H1 (cell line): ENCODE measurements at regions not wholly inside any gene's neighbourhood (a gene's known extent, or its start where the extent isn't known, plus 50 kb on each side); places are given as distances from the start of the nearest gene placed in this dataset.

Experiments
- CTCF ChIA-PET: fragments of 300-600 bp; sonication (Branson Sonifier 250); formaldehyde crosslinking; loops from one replicate; lab custom pipeline; 2021; ENCODE audit not compliant: partially characterized antibody; lab: Charles Lee
- POLR2A ChIA-PET: fragments of 300-600 bp; sonication (Branson Sonifier 250); formaldehyde crosslinking; loops from one replicate; lab custom pipeline; 2021; ENCODE audit warnings: inconsistent platforms; ENCODE audit not compliant: partially characterized antibody; lab: Charles Lee
- DNase-seq, 2 experiments: peaks; one replicate each; pipeline versions ENCODE4 v3.0.0 to v3.0.0-alpha.2; 2010 to 2022; ENCODE audit warnings: low spot score in 2 of 2, low read depth in 1 of 2, mixed read lengths in 1 of 2
- FAIRE-seq: peaks from 2 replicates; lab custom pipeline; 2011; peaks lifted over from hg19 to GRCh38; lab: Jason Lieb, UNC
- H2AFZ ChIP-seq: 2 replicates; pipeline ENCODE4 v1.8.1; 2012; ENCODE audit warnings: low read length, inconsistent platforms
- H2AK5ac ChIP-seq: 2 replicates; pipeline ENCODE4 v1.6.1; 2013; ENCODE audit warnings: low read depth, low read length
- H2BK120ac ChIP-seq: replicated peaks from 2 replicates; pipeline ENCODE3; 2013; ENCODE audit warnings: low read depth, low read length, inconsistent platforms
- H2BK12ac ChIP-seq: 2 replicates; pipeline ENCODE4 v1.6.1; 2013; ENCODE audit warnings: low read depth, low read length
- H2BK15ac ChIP-seq: 2 replicates; pipeline ENCODE4 v1.6.1; 2013; ENCODE audit warnings: low read length
- H2BK20ac ChIP-seq: 2 replicates; pipeline ENCODE4 v1.6.1; 2013; ENCODE audit warnings: low read length
- H2BK5ac ChIP-seq: 2 replicates; pipeline ENCODE4 v1.6.1; 2013; ENCODE audit warnings: low read depth, low read length
- H3K14ac ChIP-seq: 2 replicates; pipeline ENCODE4 v1.6.1; 2013; ENCODE audit warnings: inconsistent platforms; ENCODE audit not compliant: insufficient read length
- H3K18ac ChIP-seq: 2 replicates; pipeline ENCODE4 v1.6.1; 2013; ENCODE audit warnings: low read length; ENCODE audit errors: extremely low read depth
- H3K23ac ChIP-seq: 2 replicates; pipeline ENCODE4 v1.6.1; 2013; ENCODE audit warnings: inconsistent platforms; ENCODE audit not compliant: insufficient read length
- H3K23me2 ChIP-seq: 2 replicates; pipeline ENCODE4 v1.6.1; 2013; ENCODE audit warnings: low read depth, low read length
- H3K27ac ChIP-seq: 2 replicates; pipeline ENCODE4 v1.6.1; 2011; ENCODE audit warnings: low read depth, low read length, inconsistent platforms
- H3K27me3 ChIP-seq, 4 experiments: replicated peaks in 1 of 4; 1 replicate in 1 of 4; 2 replicates in 3 of 4; pipeline versions ENCODE4 v1.6.1 to v1.8.1; 2011 to 2013; ENCODE audit warnings: low read length in 3 of 4, mild to moderate bottlenecking in 3 of 4, inconsistent platforms in 2 of 4, mixed read lengths in 2 of 4, moderate library complexity in 1 of 4; ENCODE audit not compliant: control insufficient read depth in 3 of 4, insufficient read depth in 3 of 4; ENCODE audit errors: extremely low read depth in 1 of 4
- H3K36me3 ChIP-seq, 4 experiments: 2 replicates each; pipeline versions ENCODE4 v1.6.1 to v1.8.1; 2011 to 2013; ENCODE audit warnings: mild to moderate bottlenecking in 4 of 4, low read length in 3 of 4, moderate library complexity in 2 of 4, control low read depth in 1 of 4, inconsistent platforms in 1 of 4; ENCODE audit not compliant: insufficient read depth in 4 of 4, control insufficient read depth in 2 of 4
- H3K4ac ChIP-seq: replicated peaks from 2 replicates; pipeline ENCODE3; 2013; ENCODE audit warnings: low read length, low read depth, mixed read lengths, inconsistent platforms; ENCODE audit not compliant: insufficient read length
- H3K4me1 ChIP-seq, 4 experiments: replicated peaks in 1 of 4; 1 replicate in 1 of 4; 2 replicates in 3 of 4; pipeline versions ENCODE4 v1.6.1 to v1.8.1; 2011 to 2013; ENCODE audit warnings: low read length in 3 of 4, inconsistent platforms in 2 of 4, mixed read lengths in 1 of 4; ENCODE audit not compliant: insufficient read depth in 4 of 4, control insufficient read depth in 3 of 4
- H3K4me2 ChIP-seq, 2 experiments: 2 replicates each; pipeline versions ENCODE4 v1.6.1 to v1.8.1; 2011 to 2013; ENCODE audit warnings: low read depth in 2 of 2, low read length in 2 of 2, control low read depth in 1 of 2, inconsistent platforms in 1 of 2, mild to moderate bottlenecking in 1 of 2; ENCODE audit not compliant: insufficient read depth in 1 of 2
- H3K4me3 ChIP-seq, 4 experiments: fragments of 200-600, 300-600 bp in 1 of 4; sonication (generic), shearing (Covaris generic), sonication (Bioruptor Twin) in 1 of 4; 2 replicates each; pipeline versions ENCODE4 v1.5.1 to v1.8.1; 2011 to 2016; ENCODE audit warnings: low read length in 4 of 4, low read depth in 3 of 4, control low read depth in 2 of 4, inconsistent platforms in 2 of 4, mild to moderate bottlenecking in 2 of 4, mixed read lengths in 1 of 4, moderate library complexity in 1 of 4; ENCODE audit not compliant: insufficient read depth in 2 of 4; ENCODE audit errors: extremely low read depth in 1 of 4
- H3K56ac ChIP-seq: replicated peaks from 2 replicates; pipeline ENCODE3; 2013; ENCODE audit warnings: low read depth, mild to moderate bottlenecking, mixed read lengths, low read length, inconsistent platforms; ENCODE audit not compliant: insufficient read length
- H3K79me1 ChIP-seq: 2 replicates; pipeline ENCODE4 v1.6.1; 2013; ENCODE audit warnings: low read depth, low read length, control low read depth
- H3K79me2 ChIP-seq, 2 experiments: 2 replicates each; pipeline versions ENCODE4 v1.6.1 to v1.8.1; 2012 to 2013; ENCODE audit warnings: low read length in 2 of 2, mild to moderate bottlenecking in 2 of 2, inconsistent platforms in 1 of 2; ENCODE audit not compliant: insufficient read depth in 2 of 2, control insufficient read depth in 1 of 2
- H3K9ac ChIP-seq, 4 experiments: replicated peaks in 1 of 4; 1 replicate in 1 of 4; 2 replicates in 3 of 4; pipeline versions ENCODE4 v1.6.1 to v1.8.1; 2011 to 2013; ENCODE audit warnings: low read depth in 3 of 4, low read length in 3 of 4, control low read depth in 2 of 4, mild to moderate bottlenecking in 2 of 4, moderate library complexity in 2 of 4, inconsistent platforms in 1 of 4; ENCODE audit errors: extremely low read depth in 1 of 4
- H3K9me3 ChIP-seq, 2 experiments: 2 replicates each; pipeline versions ENCODE4 v1.6.1 to v1.8.1; 2012 to 2013; ENCODE audit warnings: mild to moderate bottlenecking in 2 of 2, moderate library complexity in 2 of 2, control low read depth in 1 of 2, inconsistent platforms in 1 of 2, low read depth in 1 of 2, low read length in 1 of 2, mixed read lengths in 1 of 2; ENCODE audit not compliant: insufficient read depth in 2 of 2
- H4K20me1 ChIP-seq, 2 experiments: replicated peaks in 1 of 2; 2 replicates each; pipeline versions ENCODE3 to v1.8.1; 2011 to 2013; ENCODE audit warnings: inconsistent platforms in 2 of 2, low read length in 2 of 2, mild to moderate bottlenecking in 1 of 2; ENCODE audit not compliant: insufficient read depth in 2 of 2, control insufficient read depth in 1 of 2
- H4K5ac ChIP-seq: 2 replicates; pipeline ENCODE4 v1.6.1; 2013; ENCODE audit warnings: low read length, low read depth, mixed read lengths, inconsistent platforms; ENCODE audit not compliant: insufficient read length
- H4K8ac ChIP-seq: 2 replicates; pipeline ENCODE4 v1.8.0; 2013; ENCODE audit warnings: mild to moderate bottlenecking, moderate library complexity, low read length, inconsistent platforms; ENCODE audit not compliant: insufficient read depth; ENCODE audit errors: extremely low read depth
- H4K91ac ChIP-seq: replicated peaks from 2 replicates; pipeline ENCODE3; 2013; ENCODE audit warnings: low read length, mixed read lengths, inconsistent platforms; ENCODE audit not compliant: insufficient read length
- BACH1 ChIP-seq: IDR thresholded peaks from 2 replicates; pipeline ENCODE4 v1.6.1; 2012; ENCODE audit warnings: low read length, improper control_type of control experiment
- CHD1 ChIP-seq: IDR thresholded peaks from 2 replicates; pipeline ENCODE4 v1.6.1; 2012; ENCODE audit warnings: low read depth, low read length, improper control_type of control experiment
- EP300 ChIP-seq, 2 experiments: IDR thresholded peaks; 1 replicate in 1 of 2; 2 replicates in 1 of 2; pipeline ENCODE4 v1.6.1; 2011 to 2012; ENCODE audit warnings: low read depth in 2 of 2, low read length in 2 of 2, mild to moderate bottlenecking in 2 of 2, borderline replicate concordance in 1 of 2, inconsistent platforms in 1 of 2, moderate library complexity in 1 of 2
- GTF2F1 ChIP-seq: IDR thresholded peaks from 2 replicates; pipeline ENCODE4 v1.6.1; 2012; ENCODE audit warnings: low read depth, low read length, improper control_type of control experiment, borderline replicate concordance
- JUND ChIP-seq: IDR thresholded peaks from 2 replicates; pipeline ENCODE4 v1.6.1; 2011; ENCODE audit warnings: mild to moderate bottlenecking, improper control_type of control experiment, low read length
- KDM1A ChIP-seq: fragments of 200-600, 300-600 bp; sonication (generic); IDR thresholded peaks from 2 replicates; pipeline ENCODE4 v1.7.1; 2016; ENCODE audit warnings: mild to moderate bottlenecking, low read length, borderline replicate concordance
- KDM4A ChIP-seq: IDR thresholded peaks from one replicate; pipeline ENCODE4 v1.7.1; 2012; ENCODE audit warnings: low read depth, mild to moderate bottlenecking, moderate library complexity, low read length, inconsistent platforms; ENCODE audit not compliant: severe bottlenecking
- POLR2A ChIP-seq, 2 experiments: IDR thresholded peaks; 1 replicate in 1 of 2; 2 replicates in 1 of 2; pipeline ENCODE4 v1.6.1; 2011; ENCODE audit warnings: low read depth in 2 of 2, low read length in 2 of 2, mild to moderate bottlenecking in 2 of 2; ENCODE audit errors: control extremely low read depth in 1 of 2
- POLR2AphosphoS5 ChIP-seq: IDR thresholded peaks from 2 replicates; pipeline ENCODE4 v1.6.1; 2011; ENCODE audit warnings: low read depth, low read length
- SP4 ChIP-seq: IDR thresholded peaks from 2 replicates; pipeline ENCODE4 v1.6.1; 2012; ENCODE audit warnings: low read length, inconsistent platforms
- YY1 ChIP-seq: IDR thresholded peaks from 2 replicates; pipeline ENCODE4 v1.6.1; 2011; ENCODE audit warnings: low read depth, mild to moderate bottlenecking, low read length
- WGBS, 2 experiments: shearing (Covaris generic) in 1 of 2; methylation state at CpG; one replicate each; pipeline versions ENCODE4 v1.1.6 to v1.1.7; 2013 to 2015; ENCODE audit warnings: low lambda C conversion rate in 2 of 2, mixed read lengths in 2 of 2, inconsistent platforms in 1 of 2, low coverage in 1 of 2, missing lambda C conversion rate in 1 of 2; ENCODE audit not compliant: insufficient replicate concordance in 2 of 2, insufficient coverage in 1 of 2, insufficient read length in 1 of 2; ENCODE audit errors: extremely low coverage in 1 of 2, missing lambda C conversion rate in 1 of 2; 5-methylcytosine and 5-hydroxymethylcytosine counted together

DNA sequence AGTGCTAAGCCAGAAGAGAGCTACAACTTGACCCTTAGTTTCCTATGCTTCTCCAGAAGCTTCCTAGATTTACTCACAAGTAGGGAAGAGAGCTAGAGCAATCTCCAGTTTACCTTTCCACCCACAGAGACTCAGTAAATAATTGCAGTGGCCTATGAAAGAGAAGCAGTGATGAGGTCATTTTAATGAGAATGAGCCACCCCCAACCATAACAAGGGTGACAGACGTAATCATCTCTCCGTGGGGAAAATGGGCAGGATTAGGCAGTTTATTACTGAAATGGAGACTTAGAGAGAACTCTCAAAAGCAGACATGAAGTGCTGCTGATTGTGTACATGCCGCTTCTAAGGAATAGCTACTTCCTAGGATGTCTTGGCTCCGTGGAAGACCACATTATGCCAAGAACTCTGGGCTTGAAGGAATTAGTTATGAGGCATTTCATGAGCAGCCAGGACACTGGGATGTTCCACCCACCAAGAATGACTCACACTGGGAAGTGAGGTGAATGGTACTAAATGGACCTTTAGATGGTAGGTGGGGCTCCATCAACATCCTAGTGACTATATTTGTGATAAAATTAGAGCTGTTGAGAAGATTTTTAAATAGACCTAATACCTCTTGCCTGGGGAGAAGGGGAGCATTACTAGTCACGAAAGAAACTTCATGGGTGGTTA lies 160.9 kb downstream of the EDEM1 start:
- Histone ChIP-seq H3K79me1 (no peaks in the 10 kb centered on the region), H4K20me1 (no peaks in the 10 kb centered on the region), H3K79me2 (no peaks in the 10 kb centered on the region), H2BK120ac (no peak overlapping the region), H3K14ac (no peak overlapping the region), H3K9me3 (peaks cover 0 to 5% of the 10 kb centered on the region in 2 experiments; a peak in 2 of 4 replicates), H3K56ac (no peak overlapping the region), H3K9ac (no peak overlapping the region), H2BK15ac (no peak overlapping the region), H3K18ac (no peak overlapping the region), H2AK5ac (no peak overlapping the region), H3K36me3 (no peaks in the 10 kb centered on the region), H3K27me3 (peaks cover 0 to 1% (median 0%) of the 10 kb centered on the region in 4 experiments; a peak in 1 of 7 replicates), H2BK20ac (no peak overlapping the region), H3K23ac (no peak overlapping the region), H3K4me2 (no peak overlapping the region), H2AFZ (no peak overlapping the region), H4K91ac (no peak overlapping the region), H3K4me1 (no peaks in the 10 kb centered on the region), H3K4ac (no peak overlapping the region), H2BK5ac (no peak overlapping the region), H3K23me2 (no peaks in the 10 kb centered on the region; the same call in 1 of the 2 replicates), H2BK12ac (no peak overlapping the region), H3K27ac (no peak overlapping the region), H3K4me3 (no peak overlapping the region), H4K5ac (no peak overlapping the region)
- no peak for FAIRE-seq
- DNase-seq = no peak
- ChIA-PET POLR2A (no interaction called here), CTCF (interaction anchor here (0.6 kb wide), 1 partner anchor 381 kb away, joined by 3 read pairs; no protein-coding TSS in a partner anchor)
- WGBS, 2 experiments = 81% methylated on average over 5 of the region's 5 CpGs; no CpG with 5 or more reads in 1 of the 2 experiments
- TF ChIP-seq CHD1 (no peak), KDM4A (no peak), EP300 (IDR thresholded peaks at IDR 0.05; ENCODE audit: borderline replicate concordance in 1 of 2, low read depth in 2 of 2, low read length in 2 of 2) (no peak), SP4 (no peak), GTF2F1 (no peak), YY1 (no peak), BACH1 (no peak), POLR2AphosphoS5 (no peak), KDM1A (no peak), POLR2A (IDR thresholded peaks at IDR 0.05; ENCODE audit: control extremely low read depth in 1 of 2, low read depth in 2 of 2, low read length in 2 of 2) (no peak), JUND (no peak)
- TF ChIP-seq, all 59 proteins: peak for 0
- no peak overlapping the region for H4K8ac ChIP-seq
